ENCODE measurements at regions not wholly inside any gene's neighbourhood (a gene's known extent, or its start where the extent isn't known, plus 50 kb on each side); places are given as distances from the start of the nearest gene placed in this dataset.

DNA sequence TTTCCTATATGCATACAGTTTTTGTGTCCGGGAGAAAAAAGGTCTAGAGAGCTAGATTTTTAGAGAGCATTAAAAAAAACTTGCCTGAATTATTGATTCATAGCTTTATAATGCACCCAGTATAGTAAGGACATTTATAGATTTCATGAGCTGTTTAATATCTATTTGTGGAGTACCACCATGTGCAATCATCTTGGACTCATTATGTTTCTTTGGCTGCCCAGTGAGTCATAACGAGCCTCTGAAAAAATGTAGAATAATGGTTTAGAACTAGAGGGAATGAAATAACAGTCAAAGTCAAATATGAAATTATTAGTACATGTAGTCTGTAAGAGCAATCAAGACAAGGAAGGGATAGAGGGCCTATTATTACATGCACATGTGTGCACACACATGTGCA lies 350.0 kb downstream of the CD83 start:
- intact Hi-C loops (cut with DNase I; ENCODE audit: low total_unique reads) = no loop called here
- TF ChIP-seq POLR2A (IDR thresholded peaks at IDR 0.05) (no peak), CTCF (IDR thresholded peaks at IDR 0.05) (no peak), EP300 (IDR thresholded peaks at IDR 0.05) (no peak), POLR2AphosphoS5 (IDR thresholded peaks at IDR 0.05) (no peak)

DNA sequence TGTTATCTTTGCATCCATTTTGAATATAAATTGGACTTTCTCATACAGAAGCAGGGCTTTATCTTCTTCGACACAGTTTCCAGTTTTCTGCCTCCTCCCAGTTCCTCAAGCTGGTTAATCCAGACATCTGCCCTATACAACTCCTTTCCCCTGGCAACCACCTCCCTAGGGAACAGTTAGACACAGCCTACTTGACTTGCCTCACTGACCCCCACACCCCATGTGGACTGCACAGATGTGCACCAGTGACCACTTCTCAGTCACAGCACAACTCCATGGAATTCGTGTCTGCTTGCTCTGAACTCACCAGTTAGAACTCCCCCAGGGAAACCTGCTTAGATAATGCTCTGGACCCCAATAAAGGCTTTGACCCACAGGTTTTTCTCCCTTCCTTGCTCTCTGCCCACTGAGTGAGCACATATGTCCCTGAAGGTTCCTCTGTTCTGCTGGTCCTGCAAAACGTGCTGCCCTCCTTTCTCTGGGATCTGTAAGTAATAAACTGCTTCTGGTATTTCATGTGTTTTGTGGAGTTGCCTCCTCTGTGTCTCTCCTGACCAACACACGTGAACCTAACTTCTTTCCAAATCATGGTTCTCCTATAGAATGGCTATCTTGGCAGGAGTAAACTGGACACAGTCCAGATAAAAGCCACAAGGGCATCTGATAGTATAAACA lies 351.2 kb downstream of the CD83 start:
- H3K4me3 ChIP-seq = no peak overlapping the region
- no peak overlapping the region for H3K27ac ChIP-seq
- intact Hi-C loops (cut with DNase I; ENCODE audit: low total_unique reads) = no loop called here
- no peaks in the 10 kb centered on the region for H3K4me1 ChIP-seq
- TF ChIP-seq POLR2AphosphoS5 (IDR thresholded peaks at IDR 0.05) = no peak
- no peak for TF ChIP-seq CTCF (IDR thresholded peaks at IDR 0.05)
- no peak for TF ChIP-seq POLR2A (IDR thresholded peaks at IDR 0.05)
- TF ChIP-seq EP300 (IDR thresholded peaks at IDR 0.05) = no peak
- no peak for DNase-seq
- no peaks in the 10 kb centered on the region for H3K27me3 ChIP-seq
- no peaks in the 10 kb centered on the region for H3K36me3 ChIP-seq
- WGBS, 5 donors = 78 to 84% (median 81%) methylated on average over 4 of the region's 4 CpGs
- H3K9me3 ChIP-seq = peaks cover 0 to 6% (median 0%) of the 10 kb centered on the region in 4 donors

More for the DNA sequence above, 350.0 kb downstream of the CD83 start:
- Histone ChIP-seq H3K4me3 (no peak overlapping the region), H3K36me3 (no peaks in the 10 kb centered on the region), H3K9me3 (peaks cover 0 to 6% (median 0%) of the 10 kb centered on the region in 4 donors), H3K27me3 (no peaks in the 10 kb centered on the region), H3K4me1 (no peaks in the 10 kb centered on the region), H3K27ac (no peak overlapping the region)
- DNase-seq = no peak
- 74 to 91% (median 82%) methylated on average over 2 of the region's 2 CpGs for WGBS, 5 donors

GRCh38 chr6:14470101-14470500 lies 352.5 kb downstream of the CD83 start:
- no peak for DNase-seq
- Histone ChIP-seq H3K9me3 (peaks cover 0 to 6% (median 0%) of the 10 kb centered on the region in 4 donors), H3K4me1 (no peaks in the 10 kb centered on the region), H3K27me3 (no peaks in the 10 kb centered on the region), H3K36me3 (no peaks in the 10 kb centered on the region), H3K4me3 (no peak overlapping the region), H3K27ac (no peak overlapping the region)
- WGBS, 5 donors = 72 to 83% (median 82%) methylated on average over 3 of the region's 3 CpGs
- TF ChIP-seq CTCF (IDR thresholded peaks at IDR 0.05) (no peak), POLR2AphosphoS5 (IDR thresholded peaks at IDR 0.05) (no peak), EP300 (IDR thresholded peaks at IDR 0.05) (no peak), POLR2A (IDR thresholded peaks at IDR 0.05) (no peak)
- intact Hi-C loops (cut with DNase I; ENCODE audit: low total_unique reads) = no loop called here

DNA sequence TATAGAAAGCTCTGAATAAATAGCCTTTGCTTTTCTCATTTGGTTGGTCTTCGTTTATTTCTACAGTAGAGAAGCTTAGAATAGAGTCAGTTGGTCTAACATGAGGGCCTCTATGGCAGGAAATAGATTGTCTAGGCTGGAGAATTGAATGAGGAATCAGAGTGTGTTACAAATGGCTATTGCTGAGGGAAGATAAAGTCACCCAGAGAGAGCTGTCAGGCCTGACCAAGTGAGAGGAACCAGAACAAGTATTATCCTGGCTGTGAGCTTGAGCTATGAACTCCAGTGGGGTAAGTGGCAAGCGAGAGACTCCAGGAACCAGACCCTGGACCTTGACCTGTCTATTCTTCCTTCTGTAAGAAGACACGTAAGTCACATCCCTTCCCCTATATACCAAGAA lies 353.1 kb downstream of the CD83 start:
- H3K4me1 ChIP-seq = no peaks in the 10 kb centered on the region
- intact Hi-C loops (cut with DNase I; ENCODE audit: low total_unique reads) = no loop called here
- TF ChIP-seq EP300 (IDR thresholded peaks at IDR 0.05) (no peak), POLR2AphosphoS5 (IDR thresholded peaks at IDR 0.05) (no peak), POLR2A (IDR thresholded peaks at IDR 0.05) (no peak), CTCF (IDR thresholded peaks at IDR 0.05) (no peak)
- H3K9me3 ChIP-seq = peaks cover 0 to 6% (median 0%) of the 10 kb centered on the region in 4 donors
- H3K4me3 ChIP-seq = no peak overlapping the region
- WGBS, 5 donors = 82 to 91% (median 89%) methylated on average over 3 of the region's 3 CpGs
- no peak overlapping the region for H3K27ac ChIP-seq
- DNase-seq = no peak
- no peaks in the 10 kb centered on the region for H3K36me3 ChIP-seq
- H3K27me3 ChIP-seq = no peaks in the 10 kb centered on the region
